SU-DHL-6 (cell line): ENCODE measurements at regions not wholly inside any gene's neighbourhood (a gene's known extent, or its start where the extent isn't known, plus 50 kb on each side); places are given as distances from the start of the nearest gene placed in this dataset.

Source experiments
- H2AFZ ChIP-seq: fragments of 200-600 bp; sonication (generic); 2 replicates; pipeline ENCODE4 v1.6.1; 2014; ENCODE audit warnings: low read depth, mild to moderate bottlenecking, moderate library complexity, mixed read lengths, antibody characterized with exemption, low read length; ENCODE audit not compliant: severe bottlenecking
- H3F3A ChIP-seq: fragments of 200-600 bp; shearing (Covaris generic); 2 replicates; pipeline ENCODE4 v1.6.0; 2016; ENCODE audit warnings: antibody characterized with exemption, mild to moderate bottlenecking; ENCODE audit not compliant: insufficient read depth
- H3K27ac ChIP-seq: fragments of 200-600 bp; sonication (generic); 2 replicates; pipeline ENCODE4 v1.5.1; 2016; ENCODE audit warnings: low read depth, mild to moderate bottlenecking, low read length, moderate library complexity, mixed read lengths
- H3K27me3 ChIP-seq: fragments of 200-600 bp; sonication (generic), shearing (Covaris generic); 2 replicates; pipeline ENCODE4 v1.6.0; 2014; ENCODE audit warnings: mild to moderate bottlenecking, low read length
- H3K36me3 ChIP-seq: fragments of 200-600 bp; sonication (generic); 2 replicates; pipeline ENCODE4 v1.6.1; 2014; ENCODE audit warnings: mild to moderate bottlenecking, low read length, mixed read lengths
- H3K4me2 ChIP-seq: fragments of 300-600, 200-600 bp; shearing (Covaris generic), sonication (generic); 2 replicates; pipeline ENCODE4 v1.6.0; 2014; ENCODE audit warnings: low read length, low read depth, mild to moderate bottlenecking; ENCODE audit not compliant: poor library complexity, severe bottlenecking
- H3K4me3 ChIP-seq: fragments of 200-600 bp; sonication (generic); 2 replicates; pipeline ENCODE4 v1.5.1; 2014; ENCODE audit warnings: antibody characterized with exemption, low read length, mild to moderate bottlenecking, mixed read lengths; ENCODE audit not compliant: insufficient read depth, poor library complexity, severe bottlenecking
- H3K79me2 ChIP-seq: fragments of 200-600 bp; sonication (generic); 2 replicates; pipeline ENCODE4 v1.6.1; 2014; ENCODE audit warnings: mild to moderate bottlenecking, low read length, moderate library complexity; ENCODE audit not compliant: insufficient read depth
- H3K9ac ChIP-seq: fragments of 200-600 bp; sonication (generic); 2 replicates; pipeline ENCODE4 v1.7.0; 2014; ENCODE audit warnings: mild to moderate bottlenecking, low read length
- H3K9me2 ChIP-seq: fragments of 200-600 bp; sonication (generic); replicated peaks from 2 replicates; pipeline ENCODE4 v1.6.1; 2014; ENCODE audit warnings: low read length; ENCODE audit not compliant: insufficient read depth
- H3K9me3 ChIP-seq: fragments of 200-600 bp; sonication (generic); 2 replicates; pipeline ENCODE4 v1.6.1; 2014; ENCODE audit warnings: low read length, mixed read lengths; ENCODE audit not compliant: insufficient read depth
- H4K20me1 ChIP-seq: fragments of 200-600 bp; sonication (generic); 2 replicates; pipeline ENCODE4 v1.6.1; 2014; ENCODE audit warnings: low read depth, mild to moderate bottlenecking, antibody characterized with exemption, low read length, moderate library complexity, mixed read lengths
- EZH2phosphoT487 ChIP-seq: fragments of 200-600 bp; sonication (generic), shearing (Covaris generic); conservative IDR thresholded peaks from 2 replicates; pipeline ENCODE4 v1.6.1; 2018; ENCODE audit warnings: mild to moderate bottlenecking, antibody characterized with exemption, low read length, moderate library complexity, mixed read lengths
- TF ChIP-seq, protein P1 (sequence below): fragments of 200-600 bp; sonication (generic); IDR thresholded peaks from one replicate; pipeline ENCODE4 v1.5.1; 2017; ENCODE audit warnings: antibody characterized with exemption, mild to moderate bottlenecking, low read length, moderate library complexity; ENCODE audit not compliant: insufficient read depth, poor library complexity, severe bottlenecking

DNA sequence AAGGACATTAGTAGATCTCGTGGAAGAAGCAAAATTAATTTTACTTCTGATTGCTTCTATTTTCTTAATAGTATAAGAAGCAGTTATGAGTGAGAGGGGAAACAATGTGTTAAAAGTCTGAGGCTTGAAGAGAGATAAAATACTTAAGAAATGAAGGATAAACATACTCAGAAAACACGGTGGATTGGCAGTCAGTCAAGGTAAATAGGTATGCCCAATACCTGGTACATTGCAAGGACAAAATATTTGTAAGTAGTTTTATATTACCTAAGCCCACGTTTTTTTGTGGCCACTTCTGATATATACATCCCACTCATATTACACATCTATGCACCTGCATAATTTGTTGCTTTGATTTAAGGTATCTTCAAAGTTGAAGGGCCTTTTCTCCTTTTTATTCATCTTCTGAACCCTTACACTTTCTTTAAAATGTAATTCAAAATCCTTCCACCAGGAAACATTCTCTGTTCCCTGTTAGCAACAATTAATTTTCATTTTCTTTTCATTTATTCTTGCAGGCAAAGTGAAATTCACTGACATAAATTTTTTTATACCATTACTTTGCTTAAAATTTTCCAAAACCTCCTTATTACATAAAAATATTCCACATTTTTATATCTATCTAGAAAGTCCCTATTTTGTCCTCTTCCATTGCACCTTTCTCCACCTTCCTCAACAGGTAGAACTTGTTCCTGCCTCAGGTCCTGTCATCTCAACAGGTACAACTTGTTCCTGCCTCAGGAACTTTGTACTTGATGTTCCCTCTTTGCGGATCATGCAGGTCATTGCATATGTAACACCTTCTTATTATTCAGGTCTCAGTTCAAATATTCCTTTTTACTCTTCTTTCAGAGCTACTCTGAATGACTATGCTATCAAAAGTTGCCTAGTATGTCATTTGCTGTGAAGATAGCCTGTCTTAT lies 755.7 kb upstream of the ALCAM start:
- no peaks in the 10 kb centered on the region for H3K9me3 ChIP-seq
- no peak overlapping the region for H3K9ac ChIP-seq
- no peaks in the 10 kb centered on the region for H3K27me3 ChIP-seq
- no peak overlapping the region for H3K4me3 ChIP-seq
- no peak overlapping the region for H3K27ac ChIP-seq
- no peaks in the 10 kb centered on the region for H4K20me1 ChIP-seq
- no peaks in the 10 kb centered on the region for H3K79me2 ChIP-seq
- no peaks in the 10 kb centered on the region for H3F3A ChIP-seq
- no peaks in the 10 kb centered on the region for H3K9me2 ChIP-seq
- H2AFZ ChIP-seq, result no peak overlapping the region
- no peaks in the 10 kb centered on the region for H3K36me3 ChIP-seq
- H3K4me2 ChIP-seq, result no peak overlapping the region
- TF ChIP-seq, protein P1, sequence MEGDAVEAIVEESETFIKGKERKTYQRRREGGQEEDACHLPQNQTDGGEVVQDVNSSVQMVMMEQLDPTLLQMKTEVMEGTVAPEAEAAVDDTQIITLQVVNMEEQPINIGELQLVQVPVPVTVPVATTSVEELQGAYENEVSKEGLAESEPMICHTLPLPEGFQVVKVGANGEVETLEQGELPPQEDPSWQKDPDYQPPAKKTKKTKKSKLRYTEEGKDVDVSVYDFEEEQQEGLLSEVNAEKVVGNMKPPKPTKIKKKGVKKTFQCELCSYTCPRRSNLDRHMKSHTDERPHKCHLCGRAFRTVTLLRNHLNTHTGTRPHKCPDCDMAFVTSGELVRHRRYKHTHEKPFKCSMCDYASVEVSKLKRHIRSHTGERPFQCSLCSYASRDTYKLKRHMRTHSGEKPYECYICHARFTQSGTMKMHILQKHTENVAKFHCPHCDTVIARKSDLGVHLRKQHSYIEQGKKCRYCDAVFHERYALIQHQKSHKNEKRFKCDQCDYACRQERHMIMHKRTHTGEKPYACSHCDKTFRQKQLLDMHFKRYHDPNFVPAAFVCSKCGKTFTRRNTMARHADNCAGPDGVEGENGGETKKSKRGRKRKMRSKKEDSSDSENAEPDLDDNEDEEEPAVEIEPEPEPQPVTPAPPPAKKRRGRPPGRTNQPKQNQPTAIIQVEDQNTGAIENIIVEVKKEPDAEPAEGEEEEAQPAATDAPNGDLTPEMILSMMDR, result no peak
- no peak for TF ChIP-seq EZH2phosphoT487

DNA sequence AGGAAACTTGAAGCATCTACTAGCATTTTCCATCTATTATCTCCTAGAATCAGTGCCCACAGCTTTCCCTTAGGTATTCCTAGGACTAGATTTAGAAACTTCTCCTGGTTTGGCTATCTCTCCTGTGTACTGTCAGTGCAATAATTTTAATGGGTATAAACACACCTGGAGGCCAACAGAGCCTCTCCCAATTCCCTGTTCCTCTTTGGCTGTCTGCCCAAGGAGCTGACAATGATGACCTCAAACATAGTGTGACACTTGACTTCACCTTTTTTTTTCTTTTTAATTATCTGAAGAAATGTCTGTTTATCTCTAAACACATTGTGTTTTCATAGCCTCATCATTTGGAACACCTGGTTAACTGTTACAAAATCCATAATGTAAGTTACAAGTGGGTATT lies 754.5 kb upstream of the ALCAM start:
- H2AFZ ChIP-seq, result no peak overlapping the region
- no peaks in the 10 kb centered on the region for H3K79me2 ChIP-seq
- no peak overlapping the region for H3K9ac ChIP-seq
- H3F3A ChIP-seq, result no peaks in the 10 kb centered on the region
- no peaks in the 10 kb centered on the region for H3K9me3 ChIP-seq
- H3K36me3 ChIP-seq, result no peaks in the 10 kb centered on the region
- no peaks in the 10 kb centered on the region for H3K9me2 ChIP-seq
- no peaks in the 10 kb centered on the region for H4K20me1 ChIP-seq
- TF ChIP-seq, protein P1, result no peak
- TF ChIP-seq EZH2phosphoT487, result no peak
- no peak overlapping the region for H3K27ac ChIP-seq
- no peak overlapping the region for H3K4me3 ChIP-seq
- no peak overlapping the region for H3K4me2 ChIP-seq
- H3K27me3 ChIP-seq, result no peaks in the 10 kb centered on the region

DNA sequence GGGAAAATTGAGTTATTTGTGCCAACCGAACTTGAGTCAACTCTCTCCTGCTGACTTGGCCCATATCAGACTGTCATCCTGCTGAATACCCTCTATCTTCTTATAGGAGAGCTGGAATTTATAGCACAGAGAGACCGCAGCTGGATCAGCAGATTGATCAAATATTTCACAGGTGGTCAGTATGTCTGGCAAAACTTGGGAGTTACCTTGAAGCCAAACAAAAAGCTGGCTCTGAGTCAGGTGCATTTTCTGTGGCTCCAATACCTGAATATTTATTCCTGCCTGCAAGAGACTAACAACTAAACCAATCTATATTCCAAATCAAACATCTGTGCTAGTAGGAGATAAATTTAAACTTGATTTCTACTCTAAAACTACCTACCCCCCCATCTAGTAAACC lies 752.1 kb upstream of the ALCAM start:
- no peaks in the 10 kb centered on the region for H3K79me2 ChIP-seq
- H2AFZ ChIP-seq, result no peak overlapping the region
- no peaks in the 10 kb centered on the region for H3K9me3 ChIP-seq
- H3K9ac ChIP-seq, result no peak overlapping the region
- H3F3A ChIP-seq, result no peaks in the 10 kb centered on the region
- no peaks in the 10 kb centered on the region for H3K9me2 ChIP-seq
- no peak overlapping the region for H3K27ac ChIP-seq
- no peak overlapping the region for H3K4me2 ChIP-seq
- TF ChIP-seq EZH2phosphoT487, result no peak
- TF ChIP-seq, protein P1, result no peak
- H3K27me3 ChIP-seq, result no peaks in the 10 kb centered on the region
- H4K20me1 ChIP-seq, result no peaks in the 10 kb centered on the region
- no peak overlapping the region for H3K4me3 ChIP-seq
- H3K36me3 ChIP-seq, result no peaks in the 10 kb centered on the region
